GM19023 (cell line): ENCODE measurements at regions not wholly inside any gene's neighbourhood (a gene's known extent, or its start where the extent isn't known, plus 50 kb on each side); places are given as distances from the start of the nearest gene placed in this dataset.

ENCODE experiments used
- ATAC-seq: cut with Tn5 transposase; IDR thresholded peaks from one replicate; pipeline ENCODE4 v1.9.1; 2021; ENCODE audit warnings: mild to moderate bottlenecking, moderate library complexity; ENCODE audit not compliant: unreplicated experiment

DNA sequence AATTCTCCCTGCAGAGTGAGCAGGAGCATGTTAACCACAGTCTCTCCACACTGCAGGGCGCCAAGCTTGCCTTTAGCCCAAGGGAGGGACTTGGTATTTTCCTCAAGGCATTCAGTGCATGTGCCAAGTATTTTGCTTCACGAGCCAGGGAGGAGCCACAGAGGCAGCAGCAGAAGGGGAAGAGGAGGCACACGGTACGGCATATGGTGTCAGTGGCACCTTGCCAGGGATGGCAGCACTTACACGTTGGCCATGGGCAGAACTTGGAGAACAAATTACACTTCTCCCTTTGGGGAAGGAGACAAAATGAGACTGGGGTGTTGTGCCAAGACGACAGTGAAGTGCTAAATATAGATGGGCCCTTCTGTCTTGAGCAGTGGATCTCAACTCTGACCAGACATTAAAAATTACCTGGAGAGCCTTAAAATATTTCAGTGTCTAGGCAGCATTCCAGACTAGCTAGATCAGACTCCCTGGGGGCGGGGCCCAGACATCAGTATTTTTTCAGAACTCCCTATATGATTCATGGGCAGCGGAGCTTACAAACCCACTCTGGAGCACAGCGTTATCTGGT is 155.8 kb downstream of the DRD1 start:
- ATAC-seq, result no peak

DNA sequence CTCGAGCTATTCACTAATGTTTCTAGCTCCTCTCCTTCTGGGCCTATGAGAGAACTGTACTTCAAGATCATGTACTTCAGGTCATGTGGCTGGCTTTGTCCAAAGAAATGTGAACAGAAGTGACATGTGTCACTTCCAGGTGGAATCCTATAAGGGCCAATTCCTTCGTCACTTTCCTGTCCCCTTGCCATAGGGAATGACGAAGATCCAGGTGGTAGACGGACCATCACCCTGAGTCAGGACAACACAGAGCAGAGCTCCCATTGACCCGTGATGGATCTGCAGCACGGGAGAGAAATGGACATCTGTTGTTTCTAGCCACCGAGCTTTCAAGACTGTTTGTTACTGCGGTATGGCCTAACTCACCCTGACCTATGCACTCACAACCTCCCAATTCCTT is 157.0 kb downstream of the DRD1 start:
- ATAC-seq, result no peak

DNA sequence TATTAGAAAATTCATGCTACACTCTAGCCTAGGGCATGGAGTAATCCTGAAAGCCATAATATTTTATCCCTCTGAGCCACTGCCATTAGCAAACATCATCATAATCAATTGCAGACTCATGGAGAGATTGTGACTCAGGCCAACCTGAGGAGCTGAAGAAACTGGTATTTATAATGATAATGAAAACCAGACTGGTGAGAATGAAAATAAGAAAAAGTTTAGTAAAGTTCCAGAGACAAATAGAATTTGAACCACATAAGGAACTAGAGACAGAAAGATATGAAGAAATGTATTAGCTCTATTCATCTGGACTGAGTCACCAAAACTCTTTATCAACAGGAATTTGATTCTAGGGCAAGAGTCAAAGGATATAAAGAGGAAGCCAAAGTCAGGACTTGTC is 158.7 kb downstream of the DRD1 start:
- ATAC-seq, result no peak

GRCh38 chr5:175284806-175285205 is 159.2 kb downstream of the DRD1 start:
- ATAC-seq, result no peak

DNA sequence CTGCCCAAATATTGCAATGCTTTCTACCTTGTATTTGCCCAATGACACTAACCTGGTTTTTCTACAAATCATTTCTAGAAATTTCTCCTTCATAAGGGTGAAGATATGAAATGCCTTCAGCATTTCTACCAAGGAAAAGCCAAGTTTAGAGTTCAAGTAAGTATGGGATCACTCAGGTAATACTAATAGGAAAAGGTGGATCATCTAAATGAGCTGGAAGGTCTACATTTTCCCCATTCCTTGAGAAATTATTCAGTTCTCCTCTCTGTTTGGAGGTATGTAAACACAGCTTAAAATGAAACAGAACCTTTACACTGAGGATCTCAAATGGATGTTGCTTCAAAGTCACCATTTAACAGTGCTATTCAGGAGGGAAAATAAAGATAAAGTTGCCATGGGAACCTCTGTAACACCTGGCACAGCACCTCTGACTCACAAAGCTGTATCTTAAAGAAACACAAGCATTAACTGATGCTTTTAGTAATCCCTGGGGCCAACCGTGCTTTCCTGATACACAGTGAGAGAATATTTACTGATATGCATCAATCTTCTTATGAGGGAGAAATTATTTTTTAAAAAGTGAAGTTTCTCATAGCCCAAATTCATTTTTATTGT is 161.3 kb downstream of the DRD1 start:
- ATAC-seq, result no peak

DNA sequence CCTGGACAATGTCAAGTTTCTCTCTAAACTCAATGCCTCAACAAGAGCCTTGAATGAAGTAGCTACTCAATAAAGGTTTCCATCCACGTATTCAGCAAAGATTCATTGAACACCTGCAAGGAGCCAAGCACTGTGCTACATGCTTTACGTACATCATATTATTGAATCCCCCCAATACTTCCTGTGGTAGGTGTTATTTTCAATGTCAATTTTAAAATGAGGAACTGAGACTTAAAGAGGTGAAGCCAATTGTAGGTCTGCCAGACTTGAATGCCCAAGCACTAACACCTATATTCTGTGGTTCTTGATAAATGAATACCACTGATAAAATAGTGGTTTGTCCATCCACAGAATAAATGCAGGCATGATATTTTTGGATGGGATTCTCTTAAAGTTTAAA is 162.3 kb downstream of the DRD1 start:
- ATAC-seq, result no peak

- no peak for ATAC-seq
Measured at GRCh38 chr5:175281257-175281656, 162.7 kb downstream of the DRD1 start.

GRCh38 chr5:175279506-175279905 is 164.5 kb downstream of the DRD1 start:
- ATAC-seq, result no peak

GRCh38 chr5:175275748-175276147 is 168.2 kb downstream of the DRD1 start:
- ATAC-seq, result no peak

DNA sequence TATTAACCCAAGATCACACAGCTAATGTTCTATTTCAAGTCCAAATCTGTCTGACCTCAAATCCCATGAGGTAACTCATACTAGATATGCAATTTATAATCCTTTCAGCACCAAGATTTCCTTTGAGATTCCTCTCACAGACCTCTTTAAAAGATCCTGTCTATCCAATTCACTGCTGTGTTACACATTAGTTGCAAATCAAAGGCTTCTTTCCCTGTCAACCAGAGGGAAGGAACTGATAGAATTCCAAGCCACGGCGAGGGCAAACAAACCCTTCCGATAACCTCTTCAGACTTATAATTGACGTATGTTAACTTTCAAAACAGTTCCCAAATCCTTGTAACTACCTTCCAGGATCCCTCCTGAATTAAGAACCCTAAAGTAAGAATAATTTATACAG is 168.9 kb downstream of the DRD1 start:
- ATAC-seq, result no peak

DNA sequence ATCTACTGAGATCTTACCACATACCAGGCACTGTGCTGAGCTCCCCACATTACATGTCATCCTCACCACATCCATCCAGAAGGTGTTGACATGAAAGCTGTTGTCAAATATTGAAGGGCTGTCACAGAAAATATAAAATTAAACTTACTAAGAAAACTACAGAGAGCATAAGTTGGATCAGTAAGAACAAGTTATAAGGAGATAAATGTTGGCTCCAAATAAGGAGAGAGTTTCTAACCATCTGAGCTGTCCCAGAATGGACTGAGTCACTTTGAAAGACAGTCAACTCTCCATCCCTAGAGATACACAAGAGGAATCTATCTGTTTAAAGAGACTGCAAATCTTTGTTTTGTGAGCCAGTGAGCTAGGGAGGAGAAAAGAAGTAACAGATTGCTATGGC is 169.8 kb downstream of the DRD1 start:
- no peak for ATAC-seq

DNA sequence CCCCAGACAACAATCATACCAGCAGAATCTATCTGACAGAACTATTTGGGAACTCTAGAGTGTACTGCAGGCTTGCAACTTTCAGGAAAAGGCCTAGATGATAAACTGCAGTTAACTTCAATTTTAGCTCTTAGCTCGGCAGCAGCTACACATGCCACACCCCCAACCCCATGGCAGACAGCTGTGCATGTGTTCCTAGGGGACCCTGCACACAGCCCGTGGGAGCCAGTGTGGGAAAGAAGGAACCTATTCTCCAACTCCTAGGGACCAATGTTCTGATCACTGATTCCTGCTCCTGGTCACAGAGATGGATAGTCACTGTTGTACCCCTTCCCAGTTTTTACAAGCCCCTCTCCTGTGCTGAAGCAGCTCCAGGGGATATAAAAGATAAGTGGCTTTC is 179.6 kb downstream of the DRD1 start:
- ATAC-seq, result no peak

GRCh38 chr5:175263776-175264175 is 180.2 kb downstream of the DRD1 start:
- ATAC-seq, result no peak

DNA sequence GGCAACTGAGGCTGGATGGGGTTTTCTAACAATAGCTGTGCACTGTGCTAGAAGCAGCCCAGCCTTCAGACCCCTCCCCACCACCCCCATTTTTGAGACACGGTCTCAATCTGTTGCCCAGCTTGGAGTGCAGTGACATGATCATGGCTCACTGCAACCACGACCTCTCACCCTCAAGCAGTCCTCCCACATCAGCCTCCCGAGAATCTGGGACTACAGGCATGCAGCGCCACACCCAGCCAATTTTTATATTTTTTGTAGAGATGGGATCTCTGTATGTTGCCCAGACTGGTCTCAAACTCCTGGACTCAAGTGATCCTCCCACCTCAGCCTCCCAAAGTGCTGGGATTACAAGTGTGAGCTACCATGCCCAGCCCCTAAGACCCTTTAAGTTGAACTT is 182.5 kb downstream of the DRD1 start:
- no peak for ATAC-seq

DNA sequence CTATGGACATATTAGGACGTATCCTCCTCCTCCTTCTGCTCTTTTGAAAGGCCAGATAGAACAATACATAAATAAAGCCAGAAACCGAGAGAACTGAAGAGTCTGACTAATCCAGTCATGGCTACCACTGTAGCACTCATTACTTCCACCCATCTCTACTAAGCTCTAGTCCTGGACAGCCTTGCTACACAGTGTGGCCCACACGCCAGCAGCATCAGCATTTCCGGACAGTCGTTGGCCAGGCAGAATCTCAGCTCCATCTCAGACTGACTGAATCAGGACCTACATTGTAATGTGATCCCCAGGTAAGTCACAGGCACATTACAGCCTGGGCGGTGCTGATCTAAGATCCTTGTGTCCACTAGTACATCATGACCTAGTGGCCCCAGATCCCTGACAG is 182.9 kb downstream of the DRD1 start:
- no peak for ATAC-seq

DNA sequence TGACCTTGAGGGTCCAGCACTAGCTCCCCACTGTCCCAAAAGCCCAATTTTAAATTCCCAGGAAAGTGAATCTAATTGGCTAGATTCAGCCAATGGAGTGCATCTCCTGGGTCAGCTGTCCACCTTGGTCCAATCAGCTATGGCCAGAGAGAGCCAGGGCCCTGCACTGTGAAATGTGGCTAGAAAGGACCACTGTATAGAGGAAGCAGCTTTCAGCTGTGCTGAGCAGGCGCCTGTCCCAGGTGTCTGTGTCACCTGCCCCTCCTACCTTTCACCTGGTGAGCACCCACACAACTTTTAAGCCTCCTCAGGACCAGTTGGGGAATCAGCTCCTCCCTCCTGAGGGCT is 186.2 kb downstream of the DRD1 start:
- no peak for ATAC-seq

GRCh38 chr5:175257128-175257846 is 186.7 kb downstream of the DRD1 start:
- ATAC-seq, result no peak

GRCh38 chr5:175254155-175254554 is 189.8 kb downstream of the DRD1 start:
- no peak for ATAC-seq

DNA sequence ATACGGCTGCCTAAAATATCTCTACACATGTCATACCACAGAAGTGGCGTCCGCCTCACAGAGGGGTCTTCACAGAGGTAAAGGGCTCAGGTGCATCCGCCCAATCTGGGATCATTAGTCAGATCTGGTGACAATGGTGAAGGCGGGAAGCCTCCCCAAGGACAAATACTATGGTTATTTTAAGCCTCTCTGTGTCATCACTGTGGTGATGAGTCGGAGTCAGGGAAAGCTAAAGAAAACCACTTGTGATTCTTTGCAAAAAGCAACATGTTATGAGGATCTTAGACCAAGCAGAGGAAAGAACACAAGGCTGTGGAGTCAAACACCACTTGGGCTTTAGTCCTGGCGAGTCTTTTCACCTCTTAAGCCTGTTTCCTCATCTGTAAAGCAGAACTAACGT is 190.4 kb downstream of the DRD1 start:
- ATAC-seq, result no peak

DNA sequence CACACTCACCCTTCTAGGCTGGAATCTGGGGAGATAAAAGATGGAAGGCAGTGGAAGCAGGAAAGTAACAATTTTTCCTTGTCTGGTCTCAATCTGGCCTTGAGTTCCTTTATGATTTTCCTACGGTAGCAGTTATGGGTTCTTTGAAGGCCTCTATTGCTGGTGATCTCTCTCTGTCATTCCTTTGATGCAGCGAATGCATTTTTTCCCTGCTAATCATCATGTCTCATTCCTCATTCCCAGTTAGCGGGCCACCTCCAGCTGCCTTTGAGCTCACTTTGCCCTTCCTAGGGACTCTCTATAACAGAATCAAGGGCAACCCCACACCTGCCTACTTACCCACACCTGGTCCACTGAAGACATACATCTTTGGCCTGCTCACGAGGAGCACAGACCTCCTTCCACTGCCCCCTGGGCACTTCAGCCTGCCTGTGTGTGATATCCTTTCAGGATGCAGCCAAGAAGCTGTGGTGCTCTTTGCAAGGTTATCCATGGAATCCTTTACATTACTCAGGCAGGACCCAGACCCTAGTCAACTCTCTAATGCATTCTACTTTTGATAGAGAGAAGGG is 191.7 kb downstream of the DRD1 start:
- ATAC-seq, result no peak

DNA sequence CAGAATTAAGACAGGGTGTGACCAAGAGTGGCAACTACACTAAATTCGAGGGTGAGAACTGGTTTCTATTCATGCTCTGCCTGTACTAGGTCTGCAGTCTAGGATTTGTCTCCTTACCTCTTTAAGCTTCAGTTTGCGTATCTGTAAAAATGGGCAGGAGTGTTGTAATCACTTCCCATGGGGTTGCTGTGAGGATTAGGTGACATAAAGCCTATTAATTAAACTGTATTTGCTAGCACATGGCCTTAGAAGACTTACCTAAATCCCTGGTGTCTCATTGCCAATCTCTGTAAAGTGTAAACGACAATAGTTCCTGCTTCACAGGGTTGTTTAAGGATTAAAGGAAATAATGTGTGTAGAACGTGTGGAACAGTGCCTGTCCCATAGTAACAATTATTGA is 193.6 kb downstream of the DRD1 start:
- no peak for ATAC-seq

- no peak for ATAC-seq
Measured at GRCh38 chr5:175248416-175248905, 195.5 kb downstream of the DRD1 start.
